ENCODE measurements at regions not wholly inside any gene's neighbourhood (a gene's known extent, or its start where the extent isn't known, plus 50 kb on each side); places are given as distances from the start of the nearest gene placed in this dataset.

- H3K9me3 ChIP-seq (replicated peaks; ENCODE audit: control insufficient read depth, insufficient read depth, low read depth, low read length) = no peaks in the 10 kb centered on the region
- H3K9ac ChIP-seq (ENCODE audit: insufficient read depth in 1 of 2, low read depth in 2 of 2, low read length in 2 of 2) = no peak overlapping the region
- in situ Hi-C loops (cut with MboI) (no loop called here), intact Hi-C loops (cut with micrococcal nuclease) (no loop called here)
- no peaks in the 10 kb centered on the region for H4K20me1 ChIP-seq (replicated peaks; ENCODE audit: control insufficient read depth, insufficient read depth, low read length)
- H3K4me1 ChIP-seq (replicated peaks in 1 of 2; ENCODE audit: control insufficient read depth in 2 of 2, insufficient read depth in 2 of 2, low read length in 2 of 2) = no peaks in the 10 kb centered on the region
- ATAC-seq (no peak), FAIRE-seq (no peak), DNase-seq (ENCODE audit: extremely low read depth in 1 of 4, low spot score in 3 of 4) (no peak)
- POLR2A ChIA-PET = interaction anchor here (0.7 kb wide), 1 partner anchor 63 kb away, joined by 3 read pairs; no protein-coding TSS in a partner anchor
- TF ChIP-seq WHSC1 (IDR thresholded peaks at IDR 0.05; ENCODE audit: low read length) (no peak), ZC3H8 (IDR thresholded peaks at IDR 0.05) (no peak)
- no peak overlapping the region for H3K4me3 ChIP-seq
- H2AFZ ChIP-seq (ENCODE audit: low read depth, low read length) = no peak overlapping the region
- 0% methylated on average over 2 of the region's 2 CpGs for WGBS (ENCODE audit: insufficient coverage, low coverage, missing lambda C conversion rate)
- H3K9me1 ChIP-seq (ENCODE audit: control insufficient read depth, insufficient read depth, low read length) = no peaks in the 10 kb centered on the region
- no peak overlapping the region for H3K4me2 ChIP-seq (ENCODE audit: insufficient read depth, low read length)
- BruUV-seq (replicated peaks) = no TSS peak
- peaks cover 0 to 10% of the 10 kb centered on the region in 2 experiments; a peak in 2 of 5 replicates for H3K27me3 ChIP-seq (ENCODE audit: control insufficient read depth in 2 of 2, insufficient read depth in 2 of 2, low read length in 2 of 2)
- no peaks in the 10 kb centered on the region for H3K79me2 ChIP-seq (ENCODE audit: control insufficient read depth, insufficient read depth, low read length)
- H3K27ac ChIP-seq (ENCODE audit: extremely low read depth, low read depth, low read length) = no peak overlapping the region
- H3K36me3 ChIP-seq (ENCODE audit: control insufficient read depth, insufficient read depth, low read length) = no peaks in the 10 kb centered on the region
- CTCF ChIA-PET (ENCODE audit: low intra/inter-chr PET ratio) = no interaction called here
Measured at GRCh38 chr2:128799730-128800129, 481.1 kb upstream of the HS6ST1 start.

GRCh38 chr2:128801576-128801975 is 482.9 kb upstream of the HS6ST1 start:
- DNase-seq (ENCODE audit: extremely low read depth in 1 of 4, low spot score in 3 of 4) = no peak
- no peaks in the 10 kb centered on the region for H3K79me2 ChIP-seq (ENCODE audit: control insufficient read depth, insufficient read depth, low read length)
- intact Hi-C loops (cut with micrococcal nuclease) = no loop called here
- ATAC-seq = no peak
- no peaks in the 10 kb centered on the region for H3K9me3 ChIP-seq (replicated peaks; ENCODE audit: control insufficient read depth, insufficient read depth, low read depth, low read length)
- no peak for TF ChIP-seq FOSL1 (tag; conservative IDR thresholded peaks at IDR 0.05)
- TF ChIP-seq ZNF197 (CRISPR knock-in tag; IDR thresholded peaks at IDR 0.05; ENCODE audit: low read depth) = no peak
- no peak for TF ChIP-seq NR2C1 (IDR thresholded peaks at IDR 0.05)
- TF ChIP-seq NR2C1 (tag; IDR thresholded peaks at IDR 0.05) = no peak
- no peak for TF ChIP-seq ZNF3 (CRISPR knock-in tag; IDR thresholded peaks at IDR 0.05)
- no peak for TF ChIP-seq ZNF239 (CRISPR knock-in tag; IDR thresholded peaks at IDR 0.05)
- no peak for TF ChIP-seq HIVEP1 (CRISPR knock-in tag; IDR thresholded peaks at IDR 0.05)
- TF ChIP-seq MEIS2 (IDR thresholded peaks at IDR 0.05; ENCODE audit: partially characterized antibody) = no peak
- no peak for TF ChIP-seq HMGXB4 (CRISPR knock-in tag; IDR thresholded peaks at IDR 0.05)
- TF ChIP-seq ZNF280A (IDR thresholded peaks at IDR 0.05; ENCODE audit: low read depth, partially characterized antibody) = no peak
- no peak for TF ChIP-seq ZNF224 (CRISPR knock-in tag; IDR thresholded peaks at IDR 0.05)
- TF ChIP-seq ID3 (CRISPR knock-in tag; IDR thresholded peaks at IDR 0.05) = no peak
- no peak for TF ChIP-seq ID3 (tag; IDR thresholded peaks at IDR 0.05)
- H3K36me3 ChIP-seq (ENCODE audit: control insufficient read depth, insufficient read depth, low read length) = no peaks in the 10 kb centered on the region
- 0% methylated on average over 1 of the region's 1 CpG for WGBS (ENCODE audit: insufficient coverage, low coverage, missing lambda C conversion rate)
- no peak overlapping the region for H3K4me2 ChIP-seq (ENCODE audit: insufficient read depth, low read length)
- no TSS peak for BruUV-seq (replicated peaks)
- H4K20me1 ChIP-seq (replicated peaks; ENCODE audit: control insufficient read depth, insufficient read depth, low read length) = no peaks in the 10 kb centered on the region
- POLR2A ChIA-PET = no interaction called here
- no peak overlapping the region for H2AFZ ChIP-seq (ENCODE audit: low read depth, low read length)
- FAIRE-seq = no peak
- H3K9me1 ChIP-seq (ENCODE audit: control insufficient read depth, insufficient read depth, low read length) = no peaks in the 10 kb centered on the region
- in situ Hi-C loops (cut with MboI) = no loop called here
- CTCF ChIA-PET (ENCODE audit: low intra/inter-chr PET ratio) = no interaction called here
- H3K4me1 ChIP-seq (replicated peaks in 1 of 2; ENCODE audit: control insufficient read depth in 2 of 2, insufficient read depth in 2 of 2, low read length in 2 of 2) = no peaks in the 10 kb centered on the region
- H3K4me3 ChIP-seq = no peak overlapping the region
- no peak overlapping the region for H3K27ac ChIP-seq (ENCODE audit: extremely low read depth, low read depth, low read length)
- H3K27me3 ChIP-seq (ENCODE audit: control insufficient read depth in 2 of 2, insufficient read depth in 2 of 2, low read length in 2 of 2) = peaks cover 0 to 10% of the 10 kb centered on the region in 2 experiments; a peak in 2 of 5 replicates
- no peak overlapping the region for H3K9ac ChIP-seq (ENCODE audit: insufficient read depth in 1 of 2, low read depth in 2 of 2, low read length in 2 of 2)
